Stimulated activated CD4-positive, alpha-beta T cell treated with anti-CD3 and anti-CD28 coated beads, Interleukin-1b, Interleukin-23, amount 100 ng/mL, for 48 hours (primary cell): ENCODE measurements at regions not wholly inside any gene's neighbourhood (a gene's known extent, or its start where the extent isn't known, plus 50 kb on each side); places are given as distances from the start of the nearest gene placed in this dataset.

ENCODE experiments used
- DNase-seq: peaks from one replicate; pipeline ENCODE4 v3.0.0-alpha.2; 2020

DNA sequence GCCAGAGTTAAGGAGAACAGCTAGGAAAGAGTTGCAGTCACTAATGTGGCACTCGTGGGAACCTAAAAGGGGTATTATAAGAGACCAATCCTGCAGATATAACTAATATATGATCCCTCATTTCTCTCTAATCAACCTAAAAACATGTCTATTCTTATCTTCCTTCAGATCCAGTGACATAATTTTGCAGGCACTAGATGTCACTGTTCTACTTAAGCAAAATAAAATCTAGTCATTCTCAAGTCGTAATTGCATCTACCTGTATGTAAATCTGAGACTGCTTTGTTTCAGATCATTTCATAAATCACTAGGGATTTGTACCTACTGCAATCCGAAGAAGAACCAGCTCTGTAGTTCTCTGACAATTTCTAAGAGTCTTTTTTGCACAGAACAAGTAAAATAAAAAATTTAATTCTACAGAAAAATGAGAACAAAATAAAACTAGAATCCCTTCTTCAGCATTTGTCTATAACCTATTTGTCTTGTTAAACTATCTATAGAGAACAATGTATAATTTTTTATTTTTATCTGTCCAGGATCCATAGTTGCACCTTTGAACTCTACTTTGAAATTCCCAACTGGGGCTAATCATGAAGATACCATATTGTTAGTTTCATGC lies 56.5 kb upstream of the ERBB4 start:
- DNase-seq: no peak

DNA sequence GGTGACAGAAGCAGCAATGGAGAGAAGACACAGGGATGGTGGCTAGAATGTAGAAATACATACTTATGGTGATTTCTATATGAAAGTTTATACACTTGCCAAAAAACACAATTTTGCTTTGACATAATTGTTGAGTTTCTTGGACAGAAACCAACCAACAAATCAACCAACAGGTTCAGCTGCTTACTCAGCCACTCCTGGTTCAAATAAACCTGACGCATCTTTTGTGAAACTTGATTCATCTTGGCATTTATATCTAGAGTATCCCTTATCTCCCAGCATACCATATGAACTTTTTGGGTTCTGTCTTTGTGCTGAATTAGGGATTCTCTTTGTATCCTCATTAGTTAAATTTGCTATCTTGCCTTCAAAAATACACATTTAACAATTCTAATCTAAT lies 54.1 kb upstream of the ERBB4 start:
- DNase-seq: no peak
